ENCODE measurements at regions not wholly inside any gene's neighbourhood (a gene's known extent, or its start where the extent isn't known, plus 50 kb on each side); places are given as distances from the start of the nearest gene placed in this dataset.

DNA sequence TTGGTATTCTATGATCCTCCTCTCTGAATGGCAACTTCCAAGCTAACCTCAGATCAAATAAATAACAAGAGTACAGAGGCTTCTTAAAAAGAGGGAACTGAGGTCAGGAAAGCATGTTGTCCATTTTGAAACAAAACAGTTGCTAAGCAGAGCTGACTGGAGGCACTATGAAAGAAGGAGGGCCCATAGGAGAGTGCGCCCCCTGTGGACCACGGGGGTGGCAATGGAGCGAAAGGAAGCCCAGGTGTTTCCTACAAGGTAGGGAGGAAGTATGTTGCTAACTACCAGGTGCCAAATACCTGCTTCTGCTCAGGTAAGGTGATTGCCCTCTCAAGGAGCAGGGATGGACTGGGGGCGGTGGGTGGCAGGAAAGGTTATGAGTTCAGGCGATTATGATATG lies 101.8 kb upstream of the MAST4 start:
- ChIA-PET CTCF (interaction anchor here (1.0 kb wide), 1 partner anchor 186 kb away, joined by 3 read pairs; no protein-coding TSS in a partner anchor), POLR2A (no interaction called here)
- H3K9me3 Mint-ChIP-seq: no peaks in the 10 kb centered on the region
- DNase-seq: no peak
- no peaks in the 10 kb centered on the region for H3K36me3 Mint-ChIP-seq (ENCODE audit: low read depth)
- H3K4me3 Mint-ChIP-seq: no peak overlapping the region
- H3K27ac Mint-ChIP-seq: no peak overlapping the region
- H3K27me3 Mint-ChIP-seq: peaks cover 2% of the 10 kb centered on the region
- H3K4me1 Mint-ChIP-seq: no peaks in the 10 kb centered on the region

DNA sequence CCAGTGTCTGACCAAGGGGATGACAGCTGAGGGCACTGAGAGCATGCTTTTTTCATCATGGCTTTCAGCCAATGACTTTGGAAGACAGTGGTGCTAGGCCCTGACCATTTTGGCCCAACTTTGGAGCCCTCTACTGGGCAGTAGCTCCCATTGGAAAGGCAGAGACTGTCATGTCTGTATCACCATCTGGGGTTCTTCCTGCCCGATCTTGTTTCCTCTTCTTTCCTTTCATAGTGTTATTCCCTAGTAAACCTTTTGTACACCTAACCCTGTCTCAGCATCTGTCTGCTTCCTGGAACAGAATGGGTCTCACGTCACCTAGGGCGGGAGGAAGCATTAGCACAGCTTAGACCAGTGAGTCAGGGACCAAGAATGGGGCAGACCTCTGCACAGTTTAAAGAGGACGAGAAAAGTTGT lies 97.4 kb upstream of the MAST4 start:
- Mint-ChIP-seq H3K9me3 (no peaks in the 10 kb centered on the region), H3K27ac (no peak overlapping the region), H3K4me1 (no peaks in the 10 kb centered on the region), H3K27me3 (no peaks in the 10 kb centered on the region), H3K4me3 (no peak overlapping the region), H3K36me3 (ENCODE audit: low read depth) (no peaks in the 10 kb centered on the region)
- no peak for DNase-seq
- ChIA-PET CTCF (interaction anchor here (1.6 kb wide), 1 partner anchor 192 kb away, joined by 3 read pairs; no protein-coding TSS in a partner anchor), POLR2A (no interaction called here)

DNA sequence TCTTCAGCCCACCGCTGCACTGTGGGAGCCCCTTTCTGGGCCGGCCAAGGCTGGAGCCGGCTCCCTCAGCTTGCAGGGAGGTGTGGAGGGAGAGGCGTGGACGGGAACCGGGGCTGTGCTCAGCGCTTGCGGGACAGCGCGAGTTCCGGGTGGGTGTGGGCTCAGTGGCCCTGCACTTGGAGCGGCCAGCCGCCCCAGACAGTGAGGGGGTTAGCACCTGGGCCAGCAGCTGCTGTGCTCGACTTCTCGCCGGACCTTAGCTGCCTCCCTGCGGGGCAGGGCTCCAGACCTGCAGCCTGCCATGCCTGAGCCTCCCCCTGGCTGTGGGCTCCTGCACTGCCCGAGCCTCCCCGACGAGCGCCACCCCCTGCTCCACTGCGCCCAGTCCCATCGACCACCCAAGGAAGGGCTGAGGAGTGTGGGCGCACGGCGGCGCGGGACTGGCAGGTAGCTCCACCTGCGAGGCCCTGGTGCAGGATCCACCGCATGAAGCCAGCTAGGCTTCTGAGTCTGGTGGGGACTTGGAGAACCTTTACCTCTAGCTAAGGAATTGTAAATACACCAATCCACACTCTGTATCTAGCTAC lies 92.9 kb upstream of the MAST4 start:
- H3K36me3 Mint-ChIP-seq (ENCODE audit: low read depth): no peaks in the 10 kb centered on the region
- DNase-seq: no peak
- POLR2A ChIA-PET: no interaction called here
- no peaks in the 10 kb centered on the region for H3K9me3 Mint-ChIP-seq
- H3K4me3 Mint-ChIP-seq: no peak overlapping the region
- CTCF ChIA-PET: no interaction called here
- H3K27ac Mint-ChIP-seq: no peak overlapping the region
- H3K4me1 Mint-ChIP-seq: no peaks in the 10 kb centered on the region
- no peaks in the 10 kb centered on the region for H3K27me3 Mint-ChIP-seq

DNA sequence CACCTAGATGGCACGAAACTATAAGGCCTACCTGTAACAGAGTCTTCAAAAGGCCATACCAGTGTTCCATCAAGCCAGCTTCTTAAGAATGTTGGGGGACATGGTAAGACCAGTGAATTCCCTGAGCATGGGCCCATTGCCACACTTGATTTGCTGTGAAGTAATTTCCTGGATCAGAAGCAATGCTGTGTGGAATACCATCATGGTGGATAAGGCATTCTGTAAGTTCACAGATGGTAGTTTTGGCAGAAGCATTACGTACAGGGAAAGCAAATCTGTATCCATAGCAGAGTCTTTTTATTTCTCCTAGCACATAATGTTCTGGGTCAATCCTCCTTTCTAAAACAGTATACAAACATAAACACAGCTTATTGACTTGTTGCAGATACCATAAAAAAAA lies 89.1 kb upstream of the MAST4 start:
- no peaks in the 10 kb centered on the region for H3K9me3 Mint-ChIP-seq
- ChIA-PET POLR2A (no interaction called here), CTCF (no interaction called here)
- no peaks in the 10 kb centered on the region for H3K4me1 Mint-ChIP-seq
- H3K27me3 Mint-ChIP-seq: no peaks in the 10 kb centered on the region
- no peak overlapping the region for H3K4me3 Mint-ChIP-seq
- DNase-seq: no peak
- no peaks in the 10 kb centered on the region for H3K36me3 Mint-ChIP-seq (ENCODE audit: low read depth)
- H3K27ac Mint-ChIP-seq: no peak overlapping the region

DNA sequence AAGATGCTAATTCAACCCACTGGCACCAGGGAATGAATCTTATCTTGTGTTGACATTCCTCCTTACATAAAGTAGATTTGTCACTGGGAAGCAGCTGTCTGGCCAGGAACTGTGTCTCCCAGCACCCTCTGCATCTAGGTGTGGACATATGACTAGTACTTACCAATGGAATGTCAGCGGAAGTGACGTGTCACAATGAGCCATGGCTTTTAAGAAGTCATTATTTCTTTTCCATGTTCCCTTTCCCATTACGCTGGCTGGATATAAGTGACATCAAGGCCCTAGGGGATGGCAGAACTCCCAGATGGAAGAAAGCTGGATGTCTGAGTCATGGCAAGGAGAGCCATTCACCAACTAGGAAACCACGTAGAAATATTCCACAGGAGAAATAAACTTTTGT lies 84.7 kb upstream of the MAST4 start:
- CTCF ChIA-PET: no interaction called here
- Mint-ChIP-seq H3K4me1 (no peaks in the 10 kb centered on the region), H3K4me3 (no peak overlapping the region)

DNA sequence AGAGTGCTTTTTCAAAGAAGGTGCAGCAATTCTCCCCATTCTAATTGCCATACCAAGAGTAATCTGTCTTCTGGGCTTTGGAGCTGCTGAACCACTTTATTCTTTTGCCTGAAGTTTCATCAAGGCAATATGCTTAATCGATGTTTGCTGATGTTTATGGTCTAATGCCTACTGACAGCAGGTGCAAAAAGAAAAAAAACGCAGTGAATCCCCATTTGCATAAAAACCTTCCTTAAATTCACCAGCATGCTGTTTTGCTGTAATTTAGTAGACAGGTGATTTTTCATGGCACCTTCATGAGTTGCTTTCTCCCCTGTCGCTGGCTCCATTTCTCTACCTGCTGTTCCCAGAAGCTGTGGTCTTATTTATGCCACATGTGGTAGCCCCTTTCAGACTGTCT lies 83.1 kb upstream of the MAST4 start:
- Mint-ChIP-seq H3K27me3 (no peaks in the 10 kb centered on the region), H3K9me3 (no peaks in the 10 kb centered on the region), H3K4me3 (no peak overlapping the region), H3K27ac (no peak overlapping the region), H3K4me1 (no peaks in the 10 kb centered on the region), H3K36me3 (ENCODE audit: low read depth) (no peaks in the 10 kb centered on the region)
- POLR2A ChIA-PET: no interaction called here
- CTCF ChIA-PET: no interaction called here
- no peak for DNase-seq

More for the DNA sequence above, 84.7 kb upstream of the MAST4 start:
- Mint-ChIP-seq H3K9me3 (no peaks in the 10 kb centered on the region), H3K36me3 (ENCODE audit: low read depth) (no peaks in the 10 kb centered on the region), H3K27me3 (no peaks in the 10 kb centered on the region), H3K27ac (no peak overlapping the region)
- POLR2A ChIA-PET: no interaction called here
- no peak for DNase-seq

DNA sequence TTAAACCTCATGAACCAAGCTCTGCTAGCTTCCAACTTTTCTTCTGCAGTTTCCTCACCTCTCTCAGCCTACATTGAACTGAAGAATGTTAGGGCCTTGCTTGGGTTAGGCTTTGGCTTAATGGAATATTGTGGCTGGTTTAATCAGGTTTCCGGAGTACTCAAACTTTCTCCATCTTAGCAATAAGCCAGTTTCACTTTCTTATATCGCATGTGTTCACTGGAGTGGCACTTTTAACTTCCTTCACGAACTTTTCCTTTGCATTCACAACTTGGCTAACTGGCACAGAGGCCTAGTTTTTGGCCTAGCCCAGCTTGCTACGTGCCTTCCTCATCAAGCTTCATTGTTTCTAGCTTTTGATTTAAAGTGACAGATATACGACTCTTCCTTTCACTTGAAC lies 81.0 kb upstream of the MAST4 start:
- ChIA-PET POLR2A (no interaction called here), CTCF (no interaction called here)
- no peak for DNase-seq
- Mint-ChIP-seq H3K27ac (no peak overlapping the region), H3K27me3 (no peaks in the 10 kb centered on the region), H3K9me3 (no peaks in the 10 kb centered on the region), H3K36me3 (ENCODE audit: low read depth) (no peaks in the 10 kb centered on the region), H3K4me3 (no peak overlapping the region), H3K4me1 (no peaks in the 10 kb centered on the region)

DNA sequence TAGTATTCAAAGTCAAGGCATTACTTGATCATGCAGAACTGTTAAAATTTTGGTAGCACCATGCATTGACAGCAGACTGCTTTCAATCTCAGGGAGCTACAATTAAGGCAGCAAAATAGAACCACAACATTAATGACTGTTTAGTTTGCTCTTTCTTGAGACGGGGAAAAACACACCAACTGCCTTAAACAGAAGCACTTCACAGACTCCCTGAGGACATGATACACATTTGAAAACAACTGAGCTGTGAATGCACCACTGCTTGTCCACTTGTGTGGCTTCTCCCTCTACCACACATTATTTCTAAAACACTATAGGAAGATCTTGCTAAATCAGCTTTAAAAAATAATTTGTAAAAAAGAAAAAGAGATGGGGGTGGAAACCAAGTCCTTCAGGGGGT lies 79.6 kb upstream of the MAST4 start:
- H3K9me3 Mint-ChIP-seq: peaks cover 9% of the 10 kb centered on the region
- no peak for DNase-seq
- no peak overlapping the region for H3K4me3 Mint-ChIP-seq
- ChIA-PET CTCF (no interaction called here), POLR2A (no interaction called here)
- no peak overlapping the region for H3K27ac Mint-ChIP-seq
- H3K4me1 Mint-ChIP-seq: no peaks in the 10 kb centered on the region
- no peaks in the 10 kb centered on the region for H3K27me3 Mint-ChIP-seq
- H3K36me3 Mint-ChIP-seq (ENCODE audit: low read depth): no peaks in the 10 kb centered on the region

DNA sequence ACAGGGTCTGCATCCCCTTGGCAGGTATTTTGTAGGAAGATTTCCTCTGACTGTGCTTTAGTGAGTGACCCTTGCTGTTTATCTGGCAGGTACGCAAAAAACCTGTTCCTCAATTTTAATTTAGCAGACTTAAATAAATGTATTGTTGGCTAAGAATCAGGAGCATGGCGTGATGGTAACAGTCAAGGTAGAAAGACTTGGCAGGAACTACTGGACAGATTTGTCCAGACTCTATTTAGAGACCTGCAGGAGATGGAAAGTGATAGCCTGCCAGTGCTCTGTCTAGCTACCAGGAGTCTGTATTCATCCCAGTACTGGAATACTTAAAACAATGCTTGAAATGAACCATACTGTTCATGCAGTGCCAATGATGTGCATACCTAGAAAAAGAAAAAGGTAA lies 78.8 kb upstream of the MAST4 start:
- ChIA-PET POLR2A (no interaction called here), CTCF (no interaction called here)
- H3K4me1 Mint-ChIP-seq: no peaks in the 10 kb centered on the region
- H3K9me3 Mint-ChIP-seq: peaks cover 9% of the 10 kb centered on the region
- no peak overlapping the region for H3K27ac Mint-ChIP-seq
- no peak for DNase-seq
- no peaks in the 10 kb centered on the region for H3K36me3 Mint-ChIP-seq (ENCODE audit: low read depth)
- no peaks in the 10 kb centered on the region for H3K27me3 Mint-ChIP-seq
- H3K4me3 Mint-ChIP-seq: no peak overlapping the region

DNA sequence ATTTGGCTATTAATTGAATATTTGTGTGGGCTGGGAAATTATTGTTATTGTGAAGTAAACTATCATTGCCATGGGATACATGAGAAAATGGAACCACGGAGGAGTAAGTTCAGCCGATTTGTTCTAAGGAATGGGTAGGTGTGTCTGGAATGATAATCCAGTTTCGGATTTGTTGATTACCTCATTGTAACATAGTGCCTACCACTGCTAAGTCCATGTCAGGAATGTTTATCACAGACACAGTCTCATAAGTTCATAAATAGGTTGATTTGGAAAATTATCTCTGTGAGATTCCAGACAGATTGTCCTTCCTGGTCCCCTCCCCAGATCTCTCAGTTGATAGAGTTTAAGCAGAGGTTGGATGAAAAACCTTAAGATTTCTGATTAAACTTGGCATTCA lies 78.1 kb upstream of the MAST4 start:
- Mint-ChIP-seq H3K27ac (no peak overlapping the region), H3K27me3 (no peaks in the 10 kb centered on the region), H3K9me3 (peaks cover 9% of the 10 kb centered on the region), H3K36me3 (ENCODE audit: low read depth) (no peaks in the 10 kb centered on the region), H3K4me3 (no peak overlapping the region), H3K4me1 (no peaks in the 10 kb centered on the region)
- ChIA-PET CTCF (no interaction called here), POLR2A (no interaction called here)
- DNase-seq: no peak

DNA sequence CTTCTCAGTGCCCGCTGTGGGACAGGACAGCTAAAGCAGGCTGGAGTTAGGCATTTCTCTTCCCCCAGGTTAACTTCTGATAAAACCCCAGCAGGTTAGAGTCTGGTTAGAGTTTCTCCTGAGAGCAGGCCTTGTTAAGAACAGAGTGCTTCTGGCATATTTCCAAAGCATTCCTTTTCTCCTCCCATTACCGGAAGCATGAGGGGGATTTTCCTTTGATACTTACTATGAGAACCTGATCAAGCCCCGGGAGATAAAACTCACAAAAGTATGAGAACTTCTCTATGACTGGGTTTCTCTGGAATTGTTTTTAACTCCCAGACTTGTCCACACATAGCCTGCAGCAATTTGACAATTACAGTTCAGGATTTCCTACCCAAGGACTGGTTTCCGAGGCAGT lies 77.4 kb upstream of the MAST4 start:
- H3K4me3 Mint-ChIP-seq: no peak overlapping the region
- H3K27me3 Mint-ChIP-seq: no peaks in the 10 kb centered on the region
- POLR2A ChIA-PET: no interaction called here
- no peak for DNase-seq
- H3K36me3 Mint-ChIP-seq (ENCODE audit: low read depth): no peaks in the 10 kb centered on the region
- H3K9me3 Mint-ChIP-seq: peaks cover 9% of the 10 kb centered on the region
- CTCF ChIA-PET: no interaction called here
- H3K4me1 Mint-ChIP-seq: no peaks in the 10 kb centered on the region
- no peak overlapping the region for H3K27ac Mint-ChIP-seq

DNA sequence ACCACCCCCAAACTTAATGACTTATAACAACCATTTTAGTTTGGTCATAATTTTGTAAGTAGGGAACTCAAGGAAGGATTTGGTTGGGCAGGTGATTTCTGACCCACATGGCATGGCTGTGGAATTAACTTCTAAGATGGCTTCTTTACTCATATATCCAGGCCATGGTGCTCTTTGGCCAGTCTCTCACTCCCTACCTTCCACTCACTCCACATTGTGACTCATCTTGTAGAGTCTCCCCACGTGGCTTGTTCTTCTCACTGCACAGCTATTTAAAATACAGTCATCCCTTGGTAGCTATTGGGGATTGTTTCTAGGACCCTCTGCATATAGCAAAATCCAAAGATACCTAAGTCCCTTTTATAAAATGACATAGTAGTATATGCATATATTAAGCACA lies 76.6 kb upstream of the MAST4 start:
- H3K36me3 Mint-ChIP-seq (ENCODE audit: low read depth): no peaks in the 10 kb centered on the region
- no peaks in the 10 kb centered on the region for H3K4me1 Mint-ChIP-seq
- no peak for DNase-seq
- H3K27ac Mint-ChIP-seq: no peak overlapping the region
- H3K4me3 Mint-ChIP-seq: no peak overlapping the region
- peaks cover 2% of the 10 kb centered on the region for H3K27me3 Mint-ChIP-seq
- CTCF ChIA-PET: no interaction called here
- POLR2A ChIA-PET: no interaction called here
- peaks cover 9% of the 10 kb centered on the region for H3K9me3 Mint-ChIP-seq

DNA sequence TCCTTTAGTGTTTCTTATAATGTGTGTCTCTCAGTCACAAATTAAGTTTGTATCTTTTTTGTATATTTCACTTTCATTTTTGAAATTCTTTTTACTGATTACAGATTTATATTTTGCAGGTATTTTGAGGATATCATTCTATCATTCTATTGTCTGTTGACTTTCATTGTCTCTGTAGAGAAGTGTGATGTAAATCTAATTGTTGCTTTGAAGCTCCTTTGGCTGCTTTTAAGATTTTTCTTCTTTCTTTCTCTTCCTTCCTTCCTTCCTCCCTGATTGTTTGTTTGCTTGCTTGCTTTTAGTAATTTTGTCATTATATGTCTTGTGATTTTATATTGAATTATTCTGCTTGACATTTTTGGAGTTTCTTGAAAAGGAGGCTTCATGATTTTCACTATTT lies 75.3 kb upstream of the MAST4 start:
- no peak for DNase-seq
- POLR2A ChIA-PET: no interaction called here
- Mint-ChIP-seq H3K4me3 (no peak overlapping the region), H3K36me3 (ENCODE audit: low read depth) (no peaks in the 10 kb centered on the region), H3K9me3 (peaks cover 9% of the 10 kb centered on the region), H3K27ac (no peak overlapping the region), H3K4me1 (no peaks in the 10 kb centered on the region), H3K27me3 (peaks cover 8% of the 10 kb centered on the region)
- CTCF ChIA-PET: no interaction called here

DNA sequence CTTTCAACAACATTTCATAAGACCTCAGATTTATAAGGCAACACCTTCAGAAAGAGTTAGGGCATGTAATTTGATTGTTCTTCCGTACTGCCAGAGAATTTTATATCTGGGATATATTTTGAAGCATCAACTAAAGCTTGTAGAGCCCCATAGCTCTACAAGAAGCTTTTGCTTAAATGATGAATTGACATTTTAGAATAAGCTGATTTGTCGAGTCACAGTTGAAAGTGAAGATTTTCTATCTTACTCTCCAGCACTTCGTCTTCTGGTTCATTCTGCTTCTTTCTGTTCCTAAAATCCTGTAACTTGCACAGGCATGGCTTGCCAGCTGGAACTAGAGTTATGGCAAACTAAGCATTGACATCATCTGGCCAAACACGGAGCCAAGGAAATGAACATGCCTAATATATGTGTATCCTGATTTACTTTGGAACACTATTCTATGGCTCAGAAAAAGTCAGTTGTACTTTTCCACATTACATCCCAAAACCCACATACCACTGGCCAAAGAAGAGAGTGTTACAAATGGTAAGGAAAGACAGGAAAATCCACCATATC lies 68.6 kb upstream of the MAST4 start:
- no peaks in the 10 kb centered on the region for H3K9me3 Mint-ChIP-seq
- H3K4me3 Mint-ChIP-seq: no peak overlapping the region
- no peak overlapping the region for H3K27ac Mint-ChIP-seq
- ChIA-PET CTCF (interaction anchor here (0.7 to 1.7 kb wide), 2 partner anchors 12 to 13 kb away, joined by 3 to 6 read pairs; no protein-coding TSS in a partner anchor), POLR2A (interaction anchor here (0.6 kb wide), 1 partner anchor 517 kb away, joined by 3 read pairs; no protein-coding TSS in a partner anchor)
- H3K4me1 Mint-ChIP-seq: no peaks in the 10 kb centered on the region
- DNase-seq: no peak
- peaks cover 22% of the 10 kb centered on the region for H3K27me3 Mint-ChIP-seq
- no peaks in the 10 kb centered on the region for H3K36me3 Mint-ChIP-seq (ENCODE audit: low read depth)
